Kidney (tissue), 13 donors: ENCODE measurements at regions not wholly inside any gene's neighbourhood (a gene's known extent, or its start where the extent isn't known, plus 50 kb on each side); places are given as distances from the start of the nearest gene placed in this dataset.
A peak's percentile ranks its signal among the peaks of the same experiment; 100 is the strongest.

Experiments used
- DNase-seq, 5 donors: peaks; one replicate each; pipeline ENCODE4 v3.0.0-alpha.2; 2013 to 2020
- FAIRE-seq: peaks from 2 replicates; lab custom pipeline; 2012; peaks lifted over from hg19 to GRCh38; lab: Jason Lieb, UNC
- H3K27ac ChIP-seq, 2 donors: one replicate each; pipeline ENCODE4 v1.7.0; 2013; ENCODE audit warnings: low read depth in 2 of 2, low read length in 2 of 2, inconsistent platforms in 1 of 2
- H3K27me3 ChIP-seq: one replicate; pipeline ENCODE4 v1.7.1; 2013; ENCODE audit warnings: low read length, inconsistent platforms; ENCODE audit not compliant: control insufficient read depth, insufficient read depth
- H3K36me3 ChIP-seq, 3 donors: one replicate each; pipeline versions ENCODE4 v1.7.0 to v1.7.1; 2013; ENCODE audit warnings: low read length in 3 of 3, control low read depth in 1 of 3, inconsistent platforms in 1 of 3; ENCODE audit not compliant: insufficient read depth in 3 of 3, control insufficient read depth in 2 of 3
- H3K4me1 ChIP-seq, 3 donors: one replicate each; pipeline versions ENCODE4 v1.7.0 to v1.7.1; 2013; ENCODE audit warnings: low read length in 3 of 3, inconsistent platforms in 1 of 3, low read depth in 1 of 3; ENCODE audit not compliant: control insufficient read depth in 2 of 3, insufficient read depth in 2 of 3
- H3K4me3 ChIP-seq, 3 donors: one replicate each; pipeline versions ENCODE4 v1.7.0 to v1.8.1; 2013; ENCODE audit warnings: low read length in 3 of 3, control low read depth in 1 of 3, inconsistent platforms in 1 of 3
- H3K9ac ChIP-seq, 3 donors: one replicate each; pipeline versions ENCODE4 v1.7.0 to v1.7.1; 2013; ENCODE audit warnings: low read length in 3 of 3, control low read depth in 1 of 3, inconsistent platforms in 1 of 3
- H3K9me3 ChIP-seq, 3 donors: one replicate each; pipeline versions ENCODE4 v1.7.0 to v1.7.1; 2013; ENCODE audit warnings: low read length in 3 of 3, control low read depth in 1 of 3, inconsistent platforms in 1 of 3; ENCODE audit not compliant: control insufficient read depth in 2 of 3, insufficient read depth in 1 of 3
- CTCF ChIP-seq: IDR thresholded peaks from 3 replicates; pipeline ENCODE4 v1.5.1; 2012; ENCODE audit warnings: mild to moderate bottlenecking, moderate library complexity, borderline replicate concordance; ENCODE audit not compliant: insufficient read depth; ENCODE audit errors: extremely low read depth
- intact Hi-C: fragments of 100-400 bp; cut with DNase I; formaldehyde crosslinking; loops from one replicate; pipeline ENCODE4 v1.11.1; 2022
- donor health status: control.
- donor health status: control.
- donor health status: control.
- donor health status: control.
- donor health status: control.
- donor health status: DM: yes; HTN: yes; CAD: no.
- donor health status: Normal renal cell carcinoma (clear cell type).

- Histone ChIP-seq H3K4me1 (no peaks in the 10 kb centered on the region), H3K9ac (no peak overlapping the region), H3K27ac (no peak overlapping the region), H3K9me3 (no peaks in the 10 kb centered on the region), H3K27me3 (no peaks in the 10 kb centered on the region), H3K4me3 (no peak overlapping the region), H3K36me3 (no peaks in the 10 kb centered on the region)
- TF ChIP-seq CTCF: no peak
- no peak for DNase-seq
- no peak for FAIRE-seq
- intact Hi-C loops: no loop called here
Measured at GRCh38 chr4:79233820-79234219, 92.0 kb downstream of the NAA11 start.

- Histone ChIP-seq H3K4me1 (no peaks in the 10 kb centered on the region), H3K36me3 (no peaks in the 10 kb centered on the region), H3K9ac (no peak overlapping the region), H3K9me3 (no peaks in the 10 kb centered on the region), H3K27ac (no peak overlapping the region), H3K4me3 (no peak overlapping the region), H3K27me3 (no peaks in the 10 kb centered on the region)
- intact Hi-C loops: no loop called here
- no peak for TF ChIP-seq CTCF
- FAIRE-seq: no peak
- DNase-seq: peak in 2 of 5 donors; percentile 16 to 27
Measured at GRCh38 chr4:79232540-79232939, 93.3 kb downstream of the NAA11 start.

GRCh38 chr4:79227860-79228259 is 98.0 kb downstream of the NAA11 start:
- TF ChIP-seq CTCF: no peak
- Histone ChIP-seq H3K27ac (no peak overlapping the region), H3K4me1 (no peaks in the 10 kb centered on the region), H3K9ac (no peak overlapping the region), H3K27me3 (no peaks in the 10 kb centered on the region), H3K4me3 (no peak overlapping the region), H3K9me3 (no peaks in the 10 kb centered on the region), H3K36me3 (no peaks in the 10 kb centered on the region)
- FAIRE-seq (no peak), DNase-seq (peak in 1 of 5 donors; percentile 65)
- intact Hi-C loops: no loop called here

GRCh38 chr4:79225360-79225759 is 100.5 kb downstream of the NAA11 start:
- Histone ChIP-seq H3K27ac (no peak overlapping the region), H3K4me1 (no peaks in the 10 kb centered on the region), H3K9me3 (no peaks in the 10 kb centered on the region), H3K4me3 (no peak overlapping the region), H3K36me3 (no peaks in the 10 kb centered on the region), H3K27me3 (no peaks in the 10 kb centered on the region), H3K9ac (no peak overlapping the region)
- DNase-seq: no peak
- intact Hi-C loops: no loop called here
- TF ChIP-seq CTCF: no peak
- FAIRE-seq: no peak
